Esophagus muscularis mucosa (tissue), 4 donors: ENCODE measurements at regions not wholly inside any gene's neighbourhood (a gene's known extent, or its start where the extent isn't known, plus 50 kb on each side); places are given as distances from the start of the nearest gene placed in this dataset.

Source experiments
- DNase-seq: peaks from one replicate; pipeline ENCODE4 v3.0.0-alpha.2; 2017; ENCODE audit errors: extremely low spot score
- H3K27ac ChIP-seq, 4 donors: fragments of 200-600 bp; sonication (generic); replicated peaks in 1 of 4; 1 replicate in 3 of 4; 2 replicates in 1 of 4; pipeline ENCODE4 v1.5.1; 2016 to 2019; ENCODE audit warnings: mild to moderate bottlenecking in 1 of 4
- H3K27me3 ChIP-seq, 4 donors: fragments of 200-600 bp; sonication (generic); one replicate each; pipeline versions ENCODE4 v1.5.1 to v1.6.0; 2016 to 2019
- H3K36me3 ChIP-seq, 4 donors: fragments of 200-600 bp; sonication (generic); one replicate each; pipeline ENCODE4 v1.5.1; 2016 to 2019
- H3K4me1 ChIP-seq, 4 donors: fragments of 200-600 bp; sonication (generic); one replicate each; pipeline ENCODE4 v1.5.1; 2016 to 2019
- H3K4me3 ChIP-seq, 4 donors: fragments of 200-600 bp; sonication (generic); 1 replicate in 2 of 4; 2 replicates in 2 of 4; pipeline ENCODE4 v1.5.1; 2016 to 2019; ENCODE audit warnings: mild to moderate bottlenecking in 4 of 4, moderate library complexity in 1 of 4
- H3K9me3 ChIP-seq, 4 donors: fragments of 200-600 bp; sonication (generic); 1 replicate in 3 of 4; 2 replicates in 1 of 4; pipeline ENCODE4 v1.5.1; 2016 to 2019
- CTCF ChIP-seq, 3 experiments: fragments of 200-600 bp in 2 of 3; fragments of 450-650 bp in 1 of 3; sonication (generic) in 2 of 3; IDR thresholded peaks; one replicate each; pipeline ENCODE4 v1.5.1; 2017 to 2019; ENCODE audit warnings: antibody characterized with exemption in 3 of 3, mild to moderate bottlenecking in 2 of 3, moderate library complexity in 1 of 3
- EP300 ChIP-seq: sonication (generic); formaldehyde crosslinking; IDR thresholded peaks from one replicate; pipeline ENCODE4 v1.6.1; 2017; ENCODE audit warnings: antibody characterized with exemption
- POLR2A ChIP-seq: fragments of 450-650 bp; IDR thresholded peaks from one replicate; pipeline ENCODE4 v1.6.1; 2017; ENCODE audit warnings: antibody characterized with exemption, moderate library complexity, mild to moderate bottlenecking, low read depth
- POLR2AphosphoS5 ChIP-seq, 2 donors: sonication (generic); formaldehyde crosslinking; IDR thresholded peaks; one replicate each; pipeline ENCODE4 v1.6.1; 2017; ENCODE audit warnings: antibody characterized with exemption in 2 of 2
- WGBS: methylation state at CpG from one replicate; pipeline ENCODE4 v1.1.5; 2018; 5-methylcytosine and 5-hydroxymethylcytosine counted together
- intact Hi-C: fragments of 100-400 bp; cut with DNase I; formaldehyde crosslinking; loops from one replicate; pipeline ENCODE4 v1.15.1; 2023

- intact Hi-C loops = no loop called here
- DNase-seq = no peak
- H3K4me3 ChIP-seq = no peak overlapping the region
- no peaks in the 10 kb centered on the region for H3K4me1 ChIP-seq
- no peaks in the 10 kb centered on the region for H3K27me3 ChIP-seq
- no peaks in the 10 kb centered on the region for H3K36me3 ChIP-seq
- H3K9me3 ChIP-seq = no peaks in the 10 kb centered on the region
- 72% methylated on average over 2 of the region's 2 CpGs for WGBS
- TF ChIP-seq CTCF (IDR thresholded peaks at IDR 0.05) = no peak
- no peak for TF ChIP-seq POLR2AphosphoS5 (IDR thresholded peaks at IDR 0.05)
- no peak for TF ChIP-seq POLR2A
- TF ChIP-seq EP300 = no peak
- H3K27ac ChIP-seq = no peak overlapping the region
These were observed 788.9 kb downstream of the TBC1D32 start for GRCh38 chr6:120545353-120545752.

- TF ChIP-seq CTCF (IDR thresholded peaks at IDR 0.05) (no peak), POLR2AphosphoS5 (IDR thresholded peaks at IDR 0.05) (no peak), POLR2A (no peak)
- Histone ChIP-seq H3K4me3 (no peak overlapping the region), H3K36me3 (no peaks in the 10 kb centered on the region), H3K27me3 (no peaks in the 10 kb centered on the region), H3K4me1 (no peaks in the 10 kb centered on the region), H3K9me3 (no peaks in the 10 kb centered on the region), H3K27ac (no peak overlapping the region)
- DNase-seq = no peak
- intact Hi-C loops = no loop called here
These were observed 799.3 kb downstream of the TBC1D32 start for GRCh38 chr6:120534954-120535353.

GRCh38 chr6:120526576-120526975, 807.7 kb downstream of the TBC1D32 start:
- H3K36me3 ChIP-seq = no peaks in the 10 kb centered on the region
- H3K9me3 ChIP-seq = no peaks in the 10 kb centered on the region
- intact Hi-C loops = no loop called here
- WGBS = 74% methylated on average over 2 of the region's 2 CpGs
- H3K4me3 ChIP-seq = no peak overlapping the region
- no peak overlapping the region for H3K27ac ChIP-seq
- no peak for DNase-seq
- no peaks in the 10 kb centered on the region for H3K27me3 ChIP-seq
- H3K4me1 ChIP-seq = no peaks in the 10 kb centered on the region
- no peak for TF ChIP-seq POLR2A
- no peak for TF ChIP-seq CTCF (IDR thresholded peaks at IDR 0.05)
- no peak for TF ChIP-seq EP300
- no peak for TF ChIP-seq POLR2AphosphoS5 (IDR thresholded peaks at IDR 0.05)

GRCh38 chr6:120514544-120514943, 819.7 kb downstream of the TBC1D32 start:
- no peaks in the 10 kb centered on the region for H3K27me3 ChIP-seq
- 71% methylated on average over 1 of the region's 1 CpG for WGBS
- intact Hi-C loops = no loop called here

More at GRCh38 chr6:120514544-120514943, 819.7 kb downstream of the TBC1D32 start:
- H3K9me3 ChIP-seq = peaks cover 0 to 7% (median 2%) of the 10 kb centered on the region in 4 donors
- no peak overlapping the region for H3K4me3 ChIP-seq
- no peak overlapping the region for H3K27ac ChIP-seq
- H3K36me3 ChIP-seq = no peaks in the 10 kb centered on the region
- TF ChIP-seq CTCF (IDR thresholded peaks at IDR 0.05) (no peak), POLR2A (no peak), EP300 (no peak), POLR2AphosphoS5 (IDR thresholded peaks at IDR 0.05) (no peak)
- no peaks in the 10 kb centered on the region for H3K4me1 ChIP-seq
- no peak for DNase-seq
